Testis (tissue), 2 donors: ENCODE measurements at regions not wholly inside any gene's neighbourhood (a gene's known extent, or its start where the extent isn't known, plus 50 kb on each side); places are given as distances from the start of the nearest gene placed in this dataset.

ENCODE experiments used
- DNase-seq: peaks from one replicate; pipeline ENCODE4 v3.0.0-alpha.2; 2019
- H3K27ac ChIP-seq, 2 donors: fragments of 200-600 bp; sonication (generic); one replicate each; pipeline ENCODE4 v1.5.1; 2019
- H3K27me3 ChIP-seq: fragments of 200-600 bp; sonication (generic); one replicate; pipeline ENCODE4 v1.5.1; 2019
- H3K36me3 ChIP-seq: fragments of 200-600 bp; sonication (generic); one replicate; pipeline ENCODE4 v1.5.1; 2017; ENCODE audit warnings: low read depth; ENCODE audit errors: missing control alignments
- H3K4me1 ChIP-seq: fragments of 200-600 bp; sonication (generic); one replicate; pipeline ENCODE4 v1.5.1; 2019
- H3K4me3 ChIP-seq, 2 donors: fragments of 200-600 bp; sonication (generic); one replicate each; pipeline ENCODE4 v1.5.1; 2017 to 2019
- H3K9me3 ChIP-seq: fragments of 200-600 bp; sonication (generic); one replicate; pipeline ENCODE4 v1.5.1; 2017
- CTCF ChIP-seq, 3 experiments: fragments of 450-650 bp in 2 of 3; fragments of 200-600 bp in 1 of 3; sonication (generic) in 1 of 3; IDR thresholded peaks; one replicate each; pipeline ENCODE4 v1.5.1; 2016 to 2019; ENCODE audit warnings: antibody characterized with exemption in 3 of 3, mild to moderate bottlenecking in 2 of 3, moderate library complexity in 1 of 3
- POLR2A ChIP-seq: fragments of 450-650 bp; IDR thresholded peaks from one replicate; pipeline ENCODE4 v1.6.1; 2017; ENCODE audit warnings: antibody characterized with exemption, mild to moderate bottlenecking, moderate library complexity
- WGBS, 2 donors: methylation state at CpG; one replicate each; pipeline ENCODE4 v1.1.5; 2018; 5-methylcytosine and 5-hydroxymethylcytosine counted together
- intact Hi-C: fragments of 100-400 bp; cut with DNase I; formaldehyde crosslinking; loops from one replicate; pipeline ENCODE4 v1.15.1; 2023; ENCODE audit warnings: low total_unique reads

- 52 to 54% methylated on average over 4 of the region's 4 CpGs for WGBS, 2 donors
- H3K36me3 ChIP-seq, result no peaks in the 10 kb centered on the region
- DNase-seq, result no peak
Measured at GRCh38 chr17:5830921-5831320, 239.3 kb upstream of the WSCD1 start.

GRCh38 chr17:5832886-5833285 lies 237.3 kb upstream of the WSCD1 start:
- TF ChIP-seq POLR2A, result no peak
- WGBS, 2 donors, result 39 to 46% methylated on average over 1 of the region's 1 CpG
- intact Hi-C loops, result no loop called here

More at GRCh38 chr17:5830921-5831320, 239.3 kb upstream of the WSCD1 start:
- Histone ChIP-seq H3K4me1 (no peaks in the 10 kb centered on the region), H3K9me3 (no peaks in the 10 kb centered on the region), H3K27ac (no peak overlapping the region), H3K4me3 (no peak overlapping the region), H3K27me3 (no peaks in the 10 kb centered on the region)
- TF ChIP-seq CTCF (IDR thresholded peaks at IDR 0.05) (no peak), POLR2A (no peak)
- intact Hi-C loops, result no loop called here

DNA sequence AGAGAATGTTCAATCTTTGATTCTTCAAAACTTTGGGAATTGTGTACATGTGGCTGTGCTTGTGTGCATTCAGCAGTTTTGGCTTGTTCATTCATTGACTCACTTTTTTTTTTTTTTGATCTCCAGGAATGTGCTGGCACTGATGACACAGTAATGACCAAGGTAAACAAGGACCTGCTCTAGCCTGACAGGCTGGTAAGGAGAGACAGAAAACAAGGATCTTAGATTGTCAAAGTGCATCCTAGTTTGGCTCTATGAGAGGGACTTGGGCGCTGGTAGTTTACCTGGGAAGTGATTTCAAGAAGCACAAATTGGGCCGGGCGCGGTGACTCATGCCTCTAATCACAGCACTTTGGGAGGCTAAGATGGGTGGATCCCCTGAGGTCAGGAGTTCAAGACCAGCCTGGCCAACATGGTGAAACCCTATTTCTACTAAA lies 233.1 kb upstream of the WSCD1 start:
- Histone ChIP-seq H3K4me3 (no peak overlapping the region), H3K27me3 (no peaks in the 10 kb centered on the region), H3K27ac (no peak overlapping the region), H3K36me3 (no peaks in the 10 kb centered on the region), H3K4me1 (no peaks in the 10 kb centered on the region), H3K9me3 (no peaks in the 10 kb centered on the region)
- WGBS, 2 donors, result 91% methylated on average over 4 of the region's 4 CpGs
- DNase-seq, result no peak
- intact Hi-C loops, result no loop called here
- TF ChIP-seq CTCF (IDR thresholded peaks at IDR 0.05), result no peak
- TF ChIP-seq POLR2A, result no peak

More at GRCh38 chr17:5832886-5833285, 237.3 kb upstream of the WSCD1 start:
- Histone ChIP-seq H3K27me3 (no peaks in the 10 kb centered on the region), H3K27ac (no peak overlapping the region), H3K4me3 (no peak overlapping the region), H3K36me3 (no peaks in the 10 kb centered on the region), H3K4me1 (no peaks in the 10 kb centered on the region), H3K9me3 (no peaks in the 10 kb centered on the region)
- DNase-seq, result no peak

DNA sequence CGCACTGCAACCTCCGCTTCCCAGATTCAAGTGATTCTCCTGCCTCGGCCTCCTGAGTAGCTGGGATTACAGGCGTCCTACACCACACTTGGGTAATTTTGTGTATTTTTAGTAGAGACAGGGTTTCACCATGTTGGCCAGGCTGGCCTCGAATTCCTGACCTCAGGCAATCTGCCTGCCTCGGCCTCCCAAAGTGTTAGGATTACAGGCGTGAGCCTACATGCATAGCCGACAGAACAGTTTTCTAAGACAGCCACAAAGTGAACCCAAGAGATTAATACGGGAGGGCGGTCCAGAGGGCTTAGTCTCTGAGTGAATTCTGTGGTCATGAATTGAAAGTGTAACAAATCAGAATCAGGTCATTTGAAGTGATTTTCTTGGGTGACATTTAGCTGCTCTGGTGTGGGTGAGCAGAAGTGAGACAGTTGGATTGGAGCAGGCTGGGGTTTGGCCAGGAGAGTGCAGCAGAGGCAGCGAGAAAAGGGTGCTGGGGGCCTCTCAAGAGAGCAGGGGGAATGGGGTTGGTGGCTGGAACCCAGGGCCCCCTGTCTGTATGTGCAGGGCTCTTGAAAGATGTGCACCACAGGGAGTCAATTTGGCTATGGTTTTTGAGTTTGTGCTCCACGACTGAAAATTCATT lies 231.4 kb upstream of the WSCD1 start:
- no peaks in the 10 kb centered on the region for H3K9me3 ChIP-seq
- H3K27ac ChIP-seq, result no peak overlapping the region
- no peak for DNase-seq
- H3K4me1 ChIP-seq, result no peaks in the 10 kb centered on the region
- no peaks in the 10 kb centered on the region for H3K27me3 ChIP-seq
- WGBS, 2 donors, result 78 to 84% methylated on average over 11 to 12 of the region's 12 CpGs
- no peak overlapping the region for H3K4me3 ChIP-seq
- H3K36me3 ChIP-seq, result no peaks in the 10 kb centered on the region
- TF ChIP-seq POLR2A (no peak), CTCF (IDR thresholded peaks at IDR 0.05) (no peak)
- intact Hi-C loops, result no loop called here

- Histone ChIP-seq H3K4me3 (no peak overlapping the region), H3K4me1 (no peaks in the 10 kb centered on the region), H3K27me3 (no peaks in the 10 kb centered on the region), H3K27ac (no peak overlapping the region), H3K9me3 (no peaks in the 10 kb centered on the region), H3K36me3 (no peaks in the 10 kb centered on the region)
- intact Hi-C loops, result no loop called here
- TF ChIP-seq CTCF (IDR thresholded peaks at IDR 0.05) (no peak), POLR2A (no peak)
- 60 to 73% methylated on average over 13 of the region's 13 CpGs for WGBS, 2 donors
- no peak for DNase-seq
Measured at GRCh38 chr17:5840811-5841446, 229.2 kb upstream of the WSCD1 start.
